Gastrocnemius medialis (tissue), 4 donors: ENCODE measurements at regions not wholly inside any gene's neighbourhood (a gene's known extent, or its start where the extent isn't known, plus 50 kb on each side); places are given as distances from the start of the nearest gene placed in this dataset.
"Not testable (repeated sequence)": the region's sequence is repeated elsewhere in the genome, so short reads cannot be mapped to it uniquely, and the experiment has no call there.

ENCODE experiments used
- CTCF ChIP-seq, 5 experiments: fragments of 450-650 bp in 3 of 5; fragments of 200-600 bp in 2 of 5; sonication (generic) in 2 of 5; IDR thresholded peaks in 4 of 5; conservative IDR thresholded peaks in 1 of 5; 1 replicate in 4 of 5; 2 replicates in 1 of 5; pipeline ENCODE4 v1.5.1; 2016 to 2019; ENCODE audit warnings: antibody characterized with exemption in 5 of 5, mild to moderate bottlenecking in 3 of 5, moderate library complexity in 3 of 5
- POLR2A ChIP-seq, 2 donors: fragments of 450-650 bp; IDR thresholded peaks; one replicate each; pipeline ENCODE4 v1.6.1; 2017; ENCODE audit warnings: antibody characterized with exemption in 2 of 2, mild to moderate bottlenecking in 2 of 2, moderate library complexity in 2 of 2

- not testable (repeated sequence) for TF ChIP-seq CTCF (IDR thresholded peaks at IDR 0.05 in 4 of 5, conservative IDR thresholded peaks at IDR 0.05 in 1 of 5); POLR2A (IDR thresholded peaks at IDR 0.05)
Observed at GRCh38 chr22:16730894-16731293, 94.3 kb downstream of the XKR3 start.
